ENCODE measurements at regions not wholly inside any gene's neighbourhood (a gene's known extent, or its start where the extent isn't known, plus 50 kb on each side); places are given as distances from the start of the nearest gene placed in this dataset.

- Mint-ChIP-seq H3K4me1 (peaks cover 0 to 2% of the 10 kb centered on the region in 2 experiments; a peak in 1 of 4 replicates), H3K4me3 (no peak overlapping the region), H3K36me3 (ENCODE audit: insufficient read depth in 1 of 3, low read depth in 3 of 3) (no peaks in the 10 kb centered on the region; a peak in 1 of 7 replicates), H3K27me3 (ENCODE audit: low read depth) (no peaks in the 10 kb centered on the region), H3K9me3 (no peaks in the 10 kb centered on the region), H3K27ac (no peak overlapping the region)
- Histone ChIP-seq H3K9me3 (ENCODE audit: control insufficient read depth, low read depth, low read length) (no peaks in the 10 kb centered on the region), H3K9ac (ENCODE audit: extremely low read depth, insufficient read length, low read length) (no peak overlapping the region), H3K14ac (ENCODE audit: insufficient read depth, low read length) (no peak overlapping the region), H4K91ac (ENCODE audit: insufficient read length, low read depth, low read length) (no peak overlapping the region), H4K20me1 (ENCODE audit: control insufficient read depth, insufficient read depth, insufficient read length) (no peaks in the 10 kb centered on the region), H2BK20ac (ENCODE audit: low read depth, low read length, poor library complexity, severe bottlenecking) (no peak overlapping the region), H3K79me1 (ENCODE audit: insufficient read depth, low read depth, low read length, poor library complexity, severe bottlenecking) (no peaks in the 10 kb centered on the region), H3K23ac (ENCODE audit: insufficient read length, low read depth, low read length) (no peak overlapping the region), H3K18ac (ENCODE audit: insufficient read length, low read depth, low read length) (no peak overlapping the region), H2AK5ac (ENCODE audit: insufficient read length, low read length) (no peak overlapping the region), H3K27ac (ENCODE audit: insufficient read length, low read depth, low read length) (no peak overlapping the region), H3K4ac (ENCODE audit: low read depth, low read length) (no peak overlapping the region), H2BK12ac (ENCODE audit: insufficient read length, low read depth, low read length) (no peak overlapping the region), H3K4me1 (ENCODE audit: insufficient read depth, low read length) (no peaks in the 10 kb centered on the region), H3K23me2 (ENCODE audit: insufficient read length, low read depth, low read length, poor library complexity, severe bottlenecking) (no peaks in the 10 kb centered on the region), H2BK15ac (ENCODE audit: low read depth, low read length) (no peak overlapping the region), H3K27me3 (ENCODE audit: insufficient read depth, low read length) (no peaks in the 10 kb centered on the region), H2AFZ (ENCODE audit: low read length) (no peak overlapping the region), H4K8ac (replicated peaks; ENCODE audit: insufficient read length, low read depth, low read length) (no peak overlapping the region), H2BK120ac (ENCODE audit: low read depth, low read length, poor library complexity, severe bottlenecking) (no peak overlapping the region), H4K5ac (ENCODE audit: insufficient read length, low read depth, low read length) (no peak overlapping the region), H3K79me2 (ENCODE audit: insufficient read depth, low read length) (no peaks in the 10 kb centered on the region), H3T11ph (ENCODE audit: low read length) (no peak overlapping the region), H2BK5ac (ENCODE audit: insufficient read length, low read length) (no peak overlapping the region), H3K56ac (ENCODE audit: insufficient read length, low read depth, low read length) (no peak overlapping the region), H3K4me2 (ENCODE audit: insufficient read depth, insufficient read length, low read length) (no peak overlapping the region)
- WGBS (ENCODE audit: extremely low coverage, insufficient read length, low lambda C conversion rate), result no CpG with 5 or more reads among the region's 1 CpG
- TF ChIP-seq, protein P1, sequence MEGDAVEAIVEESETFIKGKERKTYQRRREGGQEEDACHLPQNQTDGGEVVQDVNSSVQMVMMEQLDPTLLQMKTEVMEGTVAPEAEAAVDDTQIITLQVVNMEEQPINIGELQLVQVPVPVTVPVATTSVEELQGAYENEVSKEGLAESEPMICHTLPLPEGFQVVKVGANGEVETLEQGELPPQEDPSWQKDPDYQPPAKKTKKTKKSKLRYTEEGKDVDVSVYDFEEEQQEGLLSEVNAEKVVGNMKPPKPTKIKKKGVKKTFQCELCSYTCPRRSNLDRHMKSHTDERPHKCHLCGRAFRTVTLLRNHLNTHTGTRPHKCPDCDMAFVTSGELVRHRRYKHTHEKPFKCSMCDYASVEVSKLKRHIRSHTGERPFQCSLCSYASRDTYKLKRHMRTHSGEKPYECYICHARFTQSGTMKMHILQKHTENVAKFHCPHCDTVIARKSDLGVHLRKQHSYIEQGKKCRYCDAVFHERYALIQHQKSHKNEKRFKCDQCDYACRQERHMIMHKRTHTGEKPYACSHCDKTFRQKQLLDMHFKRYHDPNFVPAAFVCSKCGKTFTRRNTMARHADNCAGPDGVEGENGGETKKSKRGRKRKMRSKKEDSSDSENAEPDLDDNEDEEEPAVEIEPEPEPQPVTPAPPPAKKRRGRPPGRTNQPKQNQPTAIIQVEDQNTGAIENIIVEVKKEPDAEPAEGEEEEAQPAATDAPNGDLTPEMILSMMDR (conservative IDR thresholded peaks at IDR 0.05), result no peak
- DNase-seq, result no peak
Observed at GRCh38 chr2:78293768-78294167, 731.7 kb upstream of the REG3G start.

Data from H9 (cell line).